Esophagus squamous epithelium (tissue), 4 donors: ENCODE measurements at regions not wholly inside any gene's neighbourhood (a gene's known extent, or its start where the extent isn't known, plus 50 kb on each side); places are given as distances from the start of the nearest gene placed in this dataset.
A peak's percentile ranks its signal among the peaks of the same experiment; 100 is the strongest.

Experiments used
- POLR2A ChIP-seq, 4 donors: fragments of 450-650 bp; IDR thresholded peaks; one replicate each; pipeline ENCODE4 v1.6.1; 2017; ENCODE audit warnings: antibody characterized with exemption in 4 of 4, mild to moderate bottlenecking in 4 of 4, moderate library complexity in 3 of 4
- TF ChIP-seq, protein P1 (sequence below), 6 experiments: fragments of 450-650 bp in 4 of 6; fragments of 200-600 bp in 2 of 6; sonication (generic) in 2 of 6; IDR thresholded peaks; one replicate each; pipeline ENCODE4 v1.5.1; 2016 to 2019; ENCODE audit warnings: antibody characterized with exemption in 6 of 6, mild to moderate bottlenecking in 4 of 6, moderate library complexity in 4 of 6

DNA sequence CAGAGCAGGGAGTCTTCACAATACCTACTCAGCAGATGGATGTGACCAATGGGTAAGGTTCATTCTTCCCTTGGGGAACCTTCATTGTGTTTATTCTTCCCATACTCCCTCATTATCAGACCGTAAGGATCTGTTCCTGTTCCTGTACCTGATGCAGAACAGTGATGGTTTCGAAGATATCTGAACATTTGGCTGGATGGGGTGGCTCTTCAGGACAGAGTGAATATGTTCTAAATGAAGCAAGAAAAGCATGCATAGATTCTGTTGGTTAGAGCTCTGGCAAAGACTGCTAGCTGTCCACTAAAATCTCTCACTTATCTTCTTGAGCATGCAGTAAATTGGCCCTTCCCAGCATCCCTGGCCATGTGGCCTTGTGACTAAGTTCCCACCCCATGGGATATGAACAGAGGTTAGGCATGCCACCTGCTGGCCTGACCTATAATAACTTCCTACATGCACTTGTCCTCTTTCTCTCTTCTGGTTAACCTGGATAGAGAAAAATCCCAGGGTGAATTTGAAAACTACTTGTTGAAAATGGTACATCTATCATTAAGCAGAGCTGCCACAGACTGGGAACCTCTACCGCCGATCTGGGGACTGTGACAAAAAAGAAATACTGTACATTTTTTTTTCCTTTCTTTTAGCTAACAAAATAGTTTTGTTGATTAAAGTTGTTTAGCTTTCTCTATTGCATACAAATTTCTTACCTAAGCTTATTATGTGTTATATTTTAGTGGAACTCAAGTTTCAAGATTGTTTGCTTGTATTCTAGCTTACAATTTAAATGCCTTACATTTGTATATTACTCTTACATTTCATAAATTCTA, 60.0 kb upstream of the BANK1 start:
- TF ChIP-seq, protein P1, sequence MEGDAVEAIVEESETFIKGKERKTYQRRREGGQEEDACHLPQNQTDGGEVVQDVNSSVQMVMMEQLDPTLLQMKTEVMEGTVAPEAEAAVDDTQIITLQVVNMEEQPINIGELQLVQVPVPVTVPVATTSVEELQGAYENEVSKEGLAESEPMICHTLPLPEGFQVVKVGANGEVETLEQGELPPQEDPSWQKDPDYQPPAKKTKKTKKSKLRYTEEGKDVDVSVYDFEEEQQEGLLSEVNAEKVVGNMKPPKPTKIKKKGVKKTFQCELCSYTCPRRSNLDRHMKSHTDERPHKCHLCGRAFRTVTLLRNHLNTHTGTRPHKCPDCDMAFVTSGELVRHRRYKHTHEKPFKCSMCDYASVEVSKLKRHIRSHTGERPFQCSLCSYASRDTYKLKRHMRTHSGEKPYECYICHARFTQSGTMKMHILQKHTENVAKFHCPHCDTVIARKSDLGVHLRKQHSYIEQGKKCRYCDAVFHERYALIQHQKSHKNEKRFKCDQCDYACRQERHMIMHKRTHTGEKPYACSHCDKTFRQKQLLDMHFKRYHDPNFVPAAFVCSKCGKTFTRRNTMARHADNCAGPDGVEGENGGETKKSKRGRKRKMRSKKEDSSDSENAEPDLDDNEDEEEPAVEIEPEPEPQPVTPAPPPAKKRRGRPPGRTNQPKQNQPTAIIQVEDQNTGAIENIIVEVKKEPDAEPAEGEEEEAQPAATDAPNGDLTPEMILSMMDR (IDR thresholded peaks at IDR 0.05): peak; percentile 57 to 84 (median 74)
- no peak for TF ChIP-seq POLR2A (IDR thresholded peaks at IDR 0.05)
